OCI-LY3 (cell line): ENCODE measurements at regions not wholly inside any gene's neighbourhood (a gene's known extent, or its start where the extent isn't known, plus 50 kb on each side); places are given as distances from the start of the nearest gene placed in this dataset.

Experiments used
- EZH2phosphoT487 ChIP-seq: fragments of 200-600 bp; shearing (Covaris generic); IDR thresholded peaks from 2 replicates; pipeline ENCODE4 v1.6.1; 2018; ENCODE audit warnings: antibody characterized with exemption, mixed run types, low read depth
- TF ChIP-seq, protein P1 (sequence below): fragments of 200-600, 300-600 bp; sonication (generic); IDR thresholded peaks from 2 replicates; pipeline ENCODE4 v1.5.1; 2014; ENCODE audit warnings: antibody characterized with exemption, low read length, low read depth

DNA sequence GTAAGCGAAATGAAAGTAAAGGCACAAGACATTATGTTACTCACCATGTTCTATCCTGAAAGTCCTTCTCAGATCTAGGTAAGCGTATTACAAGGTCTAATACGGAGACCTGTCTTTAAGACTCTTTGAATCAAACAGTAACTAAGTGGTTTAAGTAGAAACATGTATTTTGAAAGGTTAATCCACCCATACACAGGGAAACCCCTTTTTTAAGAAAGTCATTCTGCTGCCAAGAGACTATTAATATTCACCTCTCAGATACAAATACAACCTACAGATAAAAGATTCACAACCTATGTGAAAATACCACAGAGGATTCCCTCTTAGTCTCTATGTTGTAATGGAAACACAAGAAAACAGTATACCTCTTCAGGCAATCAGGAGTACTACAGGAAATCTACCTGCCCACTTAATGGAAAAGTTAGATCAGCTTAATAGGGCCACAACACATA is 63.2 kb upstream of the TNIP3 start:
- TF ChIP-seq, protein P1, sequence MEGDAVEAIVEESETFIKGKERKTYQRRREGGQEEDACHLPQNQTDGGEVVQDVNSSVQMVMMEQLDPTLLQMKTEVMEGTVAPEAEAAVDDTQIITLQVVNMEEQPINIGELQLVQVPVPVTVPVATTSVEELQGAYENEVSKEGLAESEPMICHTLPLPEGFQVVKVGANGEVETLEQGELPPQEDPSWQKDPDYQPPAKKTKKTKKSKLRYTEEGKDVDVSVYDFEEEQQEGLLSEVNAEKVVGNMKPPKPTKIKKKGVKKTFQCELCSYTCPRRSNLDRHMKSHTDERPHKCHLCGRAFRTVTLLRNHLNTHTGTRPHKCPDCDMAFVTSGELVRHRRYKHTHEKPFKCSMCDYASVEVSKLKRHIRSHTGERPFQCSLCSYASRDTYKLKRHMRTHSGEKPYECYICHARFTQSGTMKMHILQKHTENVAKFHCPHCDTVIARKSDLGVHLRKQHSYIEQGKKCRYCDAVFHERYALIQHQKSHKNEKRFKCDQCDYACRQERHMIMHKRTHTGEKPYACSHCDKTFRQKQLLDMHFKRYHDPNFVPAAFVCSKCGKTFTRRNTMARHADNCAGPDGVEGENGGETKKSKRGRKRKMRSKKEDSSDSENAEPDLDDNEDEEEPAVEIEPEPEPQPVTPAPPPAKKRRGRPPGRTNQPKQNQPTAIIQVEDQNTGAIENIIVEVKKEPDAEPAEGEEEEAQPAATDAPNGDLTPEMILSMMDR: no peak
- no peak for TF ChIP-seq EZH2phosphoT487
